ENCODE measurements at regions not wholly inside any gene's neighbourhood (a gene's known extent, or its start where the extent isn't known, plus 50 kb on each side); places are given as distances from the start of the nearest gene placed in this dataset.

GRCh38 chr6:88380083-88380482 lies 213.9 kb upstream of the CNR1 start:
- DNase-seq: peak; percentile 54 to 61

GRCh38 chr6:88378639-88379038 lies 212.5 kb upstream of the CNR1 start:
- DNase-seq: peak in 1 of 2 donors; percentile 21

- DNase-seq: no peak
Observed at GRCh38 chr6:88377976-88378568, 211.9 kb upstream of the CNR1 start.

GRCh38 chr6:88376768-88377387 lies 210.7 kb upstream of the CNR1 start:
- DNase-seq: no peak

- DNase-seq: no peak
Observed at GRCh38 chr6:88376197-88376596, 210.1 kb upstream of the CNR1 start.

- no peak for DNase-seq
Observed at GRCh38 chr6:88374553-88374952, 208.4 kb upstream of the CNR1 start.

- DNase-seq: no peak
Observed at GRCh38 chr6:88371480-88371879, 205.3 kb upstream of the CNR1 start.

- DNase-seq: no peak
Observed at GRCh38 chr6:88370127-88370710, 204.1 kb upstream of the CNR1 start.

- no peak for DNase-seq
Observed at GRCh38 chr6:88369262-88369661, 203.1 kb upstream of the CNR1 start.

- no peak for DNase-seq
Observed at GRCh38 chr6:88368071-88368787, 202.1 kb upstream of the CNR1 start.

GRCh38 chr6:88367248-88367647 lies 201.1 kb upstream of the CNR1 start:
- DNase-seq: no peak

- no peak for DNase-seq
Observed at GRCh38 chr6:88366672-88367071, 200.5 kb upstream of the CNR1 start.

GRCh38 chr6:88365656-88366055 lies 199.5 kb upstream of the CNR1 start:
- DNase-seq: no peak

- no peak for DNase-seq
Observed at GRCh38 chr6:88365230-88365629, 199.1 kb upstream of the CNR1 start.

- no peak for DNase-seq
Observed at GRCh38 chr6:88361754-88362153, 195.6 kb upstream of the CNR1 start.

- DNase-seq: no peak
Observed at GRCh38 chr6:88361298-88361697, 195.2 kb upstream of the CNR1 start.

- DNase-seq: no peak
Observed at GRCh38 chr6:88360203-88360797, 194.2 kb upstream of the CNR1 start.

GRCh38 chr6:88359530-88360202 lies 193.5 kb upstream of the CNR1 start:
- DNase-seq: no peak

GRCh38 chr6:88358846-88359245 lies 192.7 kb upstream of the CNR1 start:
- DNase-seq: no peak

GRCh38 chr6:88349511-88349910 lies 183.4 kb upstream of the CNR1 start:
- no peak for DNase-seq

GRCh38 chr6:88342336-88342735 lies 176.2 kb upstream of the CNR1 start:
- DNase-seq: no peak

GRCh38 chr6:88339761-88340160 lies 173.6 kb upstream of the CNR1 start:
- DNase-seq: no peak

GRCh38 chr6:88321306-88321705 lies 155.2 kb upstream of the CNR1 start:
- DNase-seq: no peak

All from inflammatory macrophage (primary cell).